COLO668 (cell line): ENCODE measurements at regions not wholly inside any gene's neighbourhood (a gene's known extent, or its start where the extent isn't known, plus 50 kb on each side); places are given as distances from the start of the nearest gene placed in this dataset.
"Not testable (repeated sequence)": the region's sequence is repeated elsewhere in the genome, so short reads cannot be mapped to it uniquely, and the experiment has no call there.

Experiments used
- DNase-seq: peaks from one replicate; lab custom pipeline; 2025; ENCODE audit not compliant: unreplicated experiment; lab: John Stamatoyannopoulos, UW

DNA sequence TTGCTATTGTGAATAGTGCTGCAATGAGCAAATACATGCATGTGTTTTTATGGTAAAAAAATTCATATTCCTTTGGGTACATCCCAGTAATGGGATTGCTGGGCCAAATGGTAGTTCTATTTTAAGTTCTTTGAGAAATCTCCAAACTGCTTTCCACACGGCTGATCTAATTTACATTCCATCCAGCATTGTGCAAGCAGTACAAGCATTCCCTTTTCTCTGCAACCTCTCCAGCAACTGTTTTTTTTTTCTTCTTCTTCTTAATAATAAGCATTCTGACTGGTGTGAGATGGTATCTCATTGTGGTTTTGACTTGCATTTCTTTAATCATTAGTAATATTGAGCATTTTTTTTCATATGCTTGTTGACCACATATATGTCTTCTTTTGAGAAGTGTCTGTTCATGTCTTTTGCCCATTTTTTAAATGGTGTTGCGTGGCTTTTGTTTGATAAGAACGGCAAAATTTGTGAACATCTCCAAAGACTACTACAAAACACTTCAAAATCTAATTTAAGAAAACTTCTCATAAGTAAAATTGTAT is 136.1 kb upstream of the MYO3A start:
- DNase-seq: no peak

DNA sequence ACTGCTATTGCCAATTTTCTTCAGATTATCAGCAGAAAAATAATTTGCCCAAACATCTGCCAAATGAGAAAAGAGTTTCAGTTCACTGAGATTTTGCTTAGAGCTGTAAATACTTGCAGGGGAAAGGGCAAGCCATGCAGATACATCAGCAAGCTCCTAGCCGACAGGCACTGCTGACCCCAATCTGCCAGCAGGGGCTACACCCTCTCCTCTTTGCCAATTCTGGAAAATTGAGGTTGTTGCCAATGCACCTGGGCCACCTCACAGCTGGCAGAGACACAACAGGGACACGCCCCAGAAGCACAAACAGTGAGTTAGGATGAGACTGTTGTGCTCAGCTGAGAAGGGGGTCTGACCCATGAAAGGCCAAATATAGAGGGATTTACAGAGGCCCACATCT is 129.5 kb upstream of the MYO3A start:
- no peak for DNase-seq

GRCh38 chr10:25805986-25806385 is 128.0 kb upstream of the MYO3A start:
- DNase-seq: no peak

DNA sequence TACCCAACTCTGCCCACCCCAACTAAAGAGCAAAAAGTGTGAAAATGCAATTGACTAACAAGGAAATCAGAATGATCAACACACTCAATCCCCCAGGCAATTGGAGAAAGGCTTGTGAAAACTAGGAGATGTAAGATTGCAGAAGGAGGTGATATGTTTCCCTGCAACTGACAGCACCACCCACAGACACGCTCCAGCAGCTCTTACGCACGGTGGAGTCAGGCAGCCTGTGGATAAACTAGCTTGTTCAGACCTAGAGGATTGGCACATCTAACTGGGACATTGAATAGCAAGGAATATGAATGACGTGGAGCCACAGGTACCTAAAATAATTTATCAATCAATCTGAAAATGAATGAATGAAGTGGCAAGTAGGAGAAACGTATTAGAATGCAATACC is 125.7 kb upstream of the MYO3A start:
- no peak for DNase-seq

GRCh38 chr10:25811052-25811685 is 122.9 kb upstream of the MYO3A start:
- DNase-seq: no peak

DNA sequence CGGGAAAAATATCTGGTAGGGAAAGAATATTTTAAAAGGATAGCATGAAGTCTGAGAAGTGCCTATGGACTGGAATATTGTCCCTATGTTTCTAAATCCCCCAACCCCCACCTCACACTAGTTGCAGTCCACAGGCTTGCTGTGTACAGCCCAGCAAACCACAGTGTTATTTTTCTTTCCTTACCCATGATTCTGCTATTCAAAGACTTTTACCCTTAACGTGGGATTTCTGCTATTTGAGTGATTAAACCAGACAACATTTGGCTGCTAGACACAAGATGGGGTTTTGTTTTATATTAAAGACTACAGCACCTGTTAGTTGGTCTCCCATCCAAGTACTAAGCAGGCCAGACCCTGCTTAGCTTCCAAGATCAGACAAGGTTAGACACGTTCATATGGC is 120.5 kb upstream of the MYO3A start:
- no peak for DNase-seq

GRCh38 chr10:25815236-25815635 is 118.8 kb upstream of the MYO3A start:
- no peak for DNase-seq

DNA sequence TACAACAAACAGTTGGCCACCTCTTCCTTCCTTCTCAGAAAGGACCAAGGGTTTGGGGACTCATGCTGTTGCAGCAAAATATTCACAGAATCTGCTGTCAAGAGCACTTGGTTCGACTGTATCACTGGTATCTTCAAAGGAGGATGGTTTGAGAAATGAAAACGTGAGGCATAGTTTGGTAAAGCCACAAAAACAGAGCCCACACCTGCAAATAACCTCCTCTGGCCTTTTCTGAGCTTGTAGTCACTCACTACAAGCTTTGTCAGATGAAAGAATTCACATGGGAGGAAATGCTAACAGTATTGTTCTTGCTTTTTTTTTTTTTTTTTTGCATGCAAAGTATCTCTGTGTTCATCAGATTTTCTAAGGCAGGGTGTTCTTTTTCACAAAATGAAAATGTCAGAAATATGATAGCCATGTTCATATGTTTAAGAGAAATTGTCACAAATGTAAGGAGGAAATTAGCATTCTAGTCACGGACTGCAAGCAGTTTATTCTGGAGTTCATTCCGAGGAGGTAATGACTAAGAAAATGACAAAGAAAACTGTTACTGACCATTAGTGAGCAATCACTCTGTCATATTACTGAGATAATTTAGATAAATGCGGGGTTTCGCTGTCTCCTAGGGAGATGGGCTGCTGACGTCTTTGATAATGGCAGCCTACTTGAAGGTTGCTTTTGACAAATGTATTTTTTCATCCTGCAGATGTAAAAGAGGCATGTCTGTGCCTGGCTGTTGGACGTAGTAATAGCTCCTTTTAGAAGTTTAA is 117.8 kb upstream of the MYO3A start:
- no peak for DNase-seq

- DNase-seq: no peak
Observed at GRCh38 chr10:25817200-25817599, 116.8 kb upstream of the MYO3A start.

DNA sequence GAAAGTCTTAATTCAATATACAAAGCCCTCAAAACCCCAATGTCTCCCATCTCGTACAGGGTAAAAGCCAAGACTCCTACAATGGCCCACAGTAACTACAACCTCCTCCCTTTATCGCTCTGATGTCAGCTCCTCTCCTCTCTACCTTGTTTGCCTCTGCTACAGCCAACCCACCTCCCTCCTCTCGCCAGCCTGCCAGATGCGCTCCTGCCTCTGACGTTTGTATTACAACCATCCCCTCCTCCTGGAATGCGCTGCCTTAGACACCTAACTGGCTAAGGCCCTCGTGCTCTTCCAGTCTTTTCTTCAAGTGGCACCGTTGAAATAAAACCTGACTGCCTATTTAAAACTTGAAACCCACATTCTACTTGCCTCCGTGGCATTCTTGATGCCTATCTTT is 115.3 kb upstream of the MYO3A start:
- DNase-seq: no peak

GRCh38 chr10:25820472-25820871 is 113.6 kb upstream of the MYO3A start:
- DNase-seq: no peak

GRCh38 chr10:25820874-25821273 is 113.2 kb upstream of the MYO3A start:
- no peak for DNase-seq

DNA sequence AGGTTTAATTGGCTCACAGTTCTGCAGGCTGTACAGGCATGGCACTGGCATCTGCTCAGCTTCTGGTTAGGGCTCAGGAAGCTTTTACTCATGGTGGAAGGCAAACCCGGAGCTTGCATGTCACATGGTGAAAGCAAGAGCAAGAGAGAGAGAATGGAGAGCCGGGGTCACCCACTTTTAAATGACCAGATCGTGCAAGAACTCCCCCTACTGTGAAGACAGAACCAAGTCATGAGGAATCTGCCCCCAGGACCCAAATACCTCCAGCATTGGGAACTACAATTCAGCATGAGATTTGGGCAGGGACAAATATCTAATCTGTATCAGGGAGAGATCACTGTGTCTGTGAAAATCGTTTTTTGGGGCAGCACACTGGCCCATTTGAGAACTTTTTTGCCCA is 110.0 kb upstream of the MYO3A start:
- DNase-seq: no peak

- DNase-seq: no peak
Observed at GRCh38 chr10:25828475-25828874, 105.6 kb upstream of the MYO3A start.

DNA sequence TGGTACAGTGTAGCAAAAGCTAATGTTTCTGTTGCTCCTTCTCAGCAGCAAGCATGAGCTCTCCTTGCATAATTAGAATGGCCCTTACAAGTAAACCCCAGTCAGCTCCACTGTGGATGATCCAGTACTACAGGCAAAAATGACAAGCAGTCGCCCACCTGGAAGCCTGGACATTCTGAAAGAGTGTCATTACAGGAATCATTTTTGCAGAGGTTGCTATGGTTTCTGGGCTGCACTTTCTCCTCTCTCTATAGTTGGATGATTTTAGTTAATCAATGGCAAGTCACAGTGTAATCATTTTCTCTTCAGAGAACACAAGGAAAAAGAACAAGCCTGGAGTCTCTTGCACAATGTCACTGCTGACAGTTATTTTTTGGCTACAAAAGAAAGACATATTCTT is 102.9 kb upstream of the MYO3A start:
- DNase-seq: no peak

DNA sequence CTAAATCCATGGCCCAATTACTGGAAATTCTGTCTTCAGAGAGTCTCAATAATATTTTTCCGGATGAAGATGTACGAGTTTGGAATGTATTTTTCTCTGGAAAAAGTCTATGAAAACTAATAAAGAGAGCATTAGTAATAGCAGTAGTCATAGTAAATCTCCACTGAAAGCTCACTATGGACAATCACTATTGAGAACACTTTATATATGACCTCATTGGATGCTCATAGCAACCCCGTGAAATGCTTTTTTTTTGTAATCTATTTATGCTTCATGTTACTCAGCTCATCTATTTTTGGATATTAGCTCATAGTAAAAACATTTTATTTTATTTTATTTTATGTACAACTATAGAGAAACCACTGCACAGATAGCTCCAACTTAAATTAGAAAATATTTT is 94.3 kb upstream of the MYO3A start:
- no peak for DNase-seq

- not testable (repeated sequence) for DNase-seq
Observed at GRCh38 chr10:25840875-25841274, 93.2 kb upstream of the MYO3A start.

DNA sequence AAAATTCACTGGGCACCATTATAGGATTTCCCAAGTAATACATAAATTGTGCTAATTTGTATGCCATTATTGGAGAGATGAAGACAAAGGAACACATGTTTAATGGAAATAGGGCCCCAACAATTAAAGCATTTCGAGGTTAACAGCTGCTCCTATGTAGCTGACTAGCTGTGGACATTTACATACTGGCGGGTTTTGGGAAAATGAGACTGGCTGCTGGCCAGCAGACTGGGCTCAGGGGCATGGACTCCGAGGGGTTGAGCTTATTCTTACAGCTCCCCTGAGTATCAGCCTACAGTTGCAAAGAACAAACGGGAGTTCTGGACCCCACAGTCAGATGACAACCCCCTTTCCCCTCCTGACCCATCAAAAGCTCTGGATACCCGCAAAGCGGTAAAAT is 91.9 kb upstream of the MYO3A start:
- DNase-seq: no peak

GRCh38 chr10:25843551-25844170 is 90.4 kb upstream of the MYO3A start:
- DNase-seq: no peak

GRCh38 chr10:25844716-25845115 is 89.3 kb upstream of the MYO3A start:
- DNase-seq: not testable (repeated sequence)

- DNase-seq: no peak
Observed at GRCh38 chr10:25849268-25849667, 84.8 kb upstream of the MYO3A start.

DNA sequence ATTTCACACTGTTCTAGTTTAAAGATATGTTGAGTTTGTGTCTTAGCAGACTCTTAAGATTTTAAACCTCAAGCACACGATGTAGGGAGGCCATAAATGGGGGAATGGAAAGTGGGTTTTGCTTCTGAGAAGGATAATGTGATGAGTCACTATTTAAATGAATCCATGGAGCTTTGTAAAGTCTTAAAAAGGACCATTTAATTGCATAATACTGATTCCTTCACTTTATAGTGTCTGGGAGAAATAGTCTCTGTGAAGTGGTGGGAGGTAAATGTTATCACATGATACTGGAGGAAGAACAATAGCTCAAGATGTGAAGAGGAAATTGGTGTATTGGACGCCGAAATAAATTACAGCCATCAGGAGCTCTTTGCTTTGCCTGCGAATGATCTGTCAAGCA is 84.0 kb upstream of the MYO3A start:
- no peak for DNase-seq
